ENCODE measurements at regions not wholly inside any gene's neighbourhood (a gene's known extent, or its start where the extent isn't known, plus 50 kb on each side); places are given as distances from the start of the nearest gene placed in this dataset.

DNA sequence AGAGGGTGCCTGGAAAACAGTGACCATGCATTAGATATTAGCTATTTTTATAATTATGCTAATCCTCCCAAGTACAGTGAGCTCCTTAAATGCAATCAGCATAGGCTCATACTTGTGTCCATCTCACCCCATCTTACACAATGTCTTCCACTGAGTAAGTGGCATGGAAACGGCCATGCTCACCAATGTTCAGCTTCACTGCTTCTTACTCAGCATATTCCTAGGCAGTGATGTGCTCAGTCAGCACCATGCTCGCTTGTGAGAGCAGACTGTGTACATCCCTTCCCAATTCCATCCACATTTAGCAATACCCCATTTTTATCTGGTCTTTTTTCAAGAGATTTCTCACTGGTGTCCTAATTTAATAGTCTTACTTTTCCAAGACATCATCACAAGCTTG, 454.8 kb upstream of the SOX9 start:
- DNase-seq = no peak

- DNase-seq = no peak
Measured at GRCh38 chr17:71667661-71668060, 453.2 kb upstream of the SOX9 start.

GRCh38 chr17:71668807-71669206, 452.0 kb upstream of the SOX9 start:
- no peak for DNase-seq

- DNase-seq = no peak
Measured at GRCh38 chr17:71677439-71677838, 443.4 kb upstream of the SOX9 start.

DNA sequence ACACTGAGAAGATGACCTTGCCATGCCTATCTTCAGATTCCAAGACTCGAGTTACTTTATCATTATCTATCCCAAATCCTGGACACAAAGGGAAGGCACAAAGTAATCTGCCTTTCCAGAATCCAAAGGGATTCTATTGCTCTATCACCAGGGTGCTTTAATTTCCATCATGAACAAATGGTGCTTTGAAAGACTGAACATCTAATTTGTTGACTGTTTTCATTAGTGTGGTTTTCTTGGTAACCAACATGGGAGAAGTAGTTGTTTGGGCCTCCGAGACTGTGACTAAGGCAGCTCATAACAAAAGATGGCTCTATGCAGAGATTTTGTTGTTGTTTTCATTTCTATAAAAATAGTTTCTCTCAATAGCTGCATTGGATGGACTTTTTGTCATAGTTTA, 441.0 kb upstream of the SOX9 start:
- no peak for DNase-seq

- no peak for DNase-seq
Measured at GRCh38 chr17:71681427-71682173, 439.2 kb upstream of the SOX9 start.

- no peak for DNase-seq
Measured at GRCh38 chr17:71682174-71682494, 438.7 kb upstream of the SOX9 start.

GRCh38 chr17:71689782-71690181, 431.0 kb upstream of the SOX9 start:
- no peak for DNase-seq

DNA sequence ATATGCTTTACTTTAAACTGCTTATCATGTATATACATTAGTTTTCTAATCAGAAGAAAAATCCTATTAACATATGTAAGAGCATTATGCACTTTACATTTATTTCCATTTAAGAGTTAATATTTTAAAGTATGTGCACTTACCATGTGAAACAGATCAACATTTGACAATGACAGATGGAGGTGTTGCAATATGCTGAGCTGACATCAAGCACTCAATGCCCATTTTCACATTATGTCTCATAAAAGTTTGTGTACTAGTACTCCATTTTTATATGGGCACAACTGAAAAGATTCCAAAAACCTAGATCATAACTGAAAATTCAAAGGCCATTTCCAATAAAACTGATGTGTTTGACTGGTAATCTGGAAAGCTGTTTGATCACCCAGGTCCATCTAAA, 420.9 kb upstream of the SOX9 start:
- DNase-seq = no peak

- DNase-seq = no peak
Measured at GRCh38 chr17:71703701-71704100, 417.1 kb upstream of the SOX9 start.

- no peak for DNase-seq
Measured at GRCh38 chr17:71709271-71709890, 411.4 kb upstream of the SOX9 start.

GRCh38 chr17:71709946-71710345, 410.9 kb upstream of the SOX9 start:
- DNase-seq = no peak

GRCh38 chr17:71710816-71711215, 410.0 kb upstream of the SOX9 start:
- DNase-seq = no peak

DNA sequence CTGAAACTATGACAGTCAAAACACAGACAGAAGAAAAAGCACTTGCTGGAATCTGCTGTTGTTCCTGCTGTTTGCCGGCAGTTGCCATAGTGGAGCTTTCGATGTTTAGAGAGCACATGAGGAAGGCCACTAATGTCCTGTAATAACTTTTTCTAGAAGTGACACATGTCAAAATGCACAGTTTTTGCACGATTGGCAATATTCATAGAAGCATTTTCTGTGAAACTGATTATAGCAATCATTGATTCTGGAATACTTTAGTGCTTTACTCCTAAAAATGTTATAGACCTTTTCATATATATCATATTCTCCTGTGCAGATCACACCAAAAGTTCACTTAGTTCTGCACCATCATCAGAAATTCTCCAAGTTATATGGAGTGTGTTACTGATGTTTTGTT, 407.0 kb upstream of the SOX9 start:
- no peak for DNase-seq

DNA sequence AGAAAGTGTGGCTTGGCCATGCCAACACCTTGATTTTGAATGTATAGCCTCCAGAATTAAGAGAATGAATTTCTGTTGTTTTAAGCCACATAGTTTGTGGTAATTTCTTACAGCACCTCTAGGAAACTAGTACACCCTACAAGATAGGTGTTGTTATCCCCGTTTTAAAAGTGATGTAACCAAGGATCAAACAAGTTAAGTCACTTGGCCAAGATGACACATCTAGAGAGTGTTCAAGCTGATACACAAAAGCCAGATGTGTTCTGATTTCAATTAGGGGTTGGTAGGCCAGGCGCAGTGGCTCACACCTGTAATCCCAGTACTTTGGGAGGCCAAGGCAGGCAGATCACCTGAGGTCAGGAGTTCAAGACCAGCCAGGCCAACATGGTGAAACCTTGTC, 396.5 kb upstream of the SOX9 start:
- no peak for DNase-seq

DNA sequence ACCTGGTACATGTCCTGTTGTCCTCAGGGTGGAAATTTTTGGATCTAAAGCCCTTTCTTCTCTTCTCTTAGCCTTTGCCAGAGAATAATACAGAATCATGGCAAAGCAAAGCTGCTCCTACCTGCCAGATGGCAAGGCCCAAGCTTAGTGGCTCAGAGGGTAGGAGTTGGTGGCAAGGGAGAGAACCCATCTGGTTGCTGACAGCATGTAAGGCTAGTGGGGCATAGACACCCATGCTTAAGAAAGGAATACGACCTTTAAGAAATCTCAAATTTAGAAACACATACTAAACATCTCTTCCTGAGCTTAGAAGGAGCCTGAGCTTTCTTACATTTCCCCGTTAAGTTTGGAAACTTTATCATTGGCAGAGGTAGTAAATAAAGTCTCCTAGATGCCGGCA, 395.0 kb upstream of the SOX9 start:
- DNase-seq = no peak

DNA sequence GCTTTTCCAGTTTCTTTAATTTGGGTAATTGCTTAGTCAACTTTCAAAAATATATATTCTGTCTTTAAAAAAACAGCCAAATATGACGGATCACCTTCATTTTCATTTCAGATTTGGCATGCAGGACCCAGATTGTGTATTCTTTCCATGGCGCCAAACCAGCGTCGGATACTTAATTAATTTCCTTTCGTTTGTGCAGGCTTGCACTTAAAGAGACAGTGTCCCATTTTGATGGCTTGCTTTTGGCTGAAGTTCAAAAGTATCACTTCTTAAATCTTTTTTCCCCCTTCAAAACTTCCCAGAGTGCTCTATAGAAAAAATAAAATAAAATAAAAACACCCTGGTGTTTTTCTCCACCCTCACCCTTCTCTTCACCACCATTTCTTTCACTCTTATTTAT, 394.5 kb upstream of the SOX9 start:
- DNase-seq = no peak

DNA sequence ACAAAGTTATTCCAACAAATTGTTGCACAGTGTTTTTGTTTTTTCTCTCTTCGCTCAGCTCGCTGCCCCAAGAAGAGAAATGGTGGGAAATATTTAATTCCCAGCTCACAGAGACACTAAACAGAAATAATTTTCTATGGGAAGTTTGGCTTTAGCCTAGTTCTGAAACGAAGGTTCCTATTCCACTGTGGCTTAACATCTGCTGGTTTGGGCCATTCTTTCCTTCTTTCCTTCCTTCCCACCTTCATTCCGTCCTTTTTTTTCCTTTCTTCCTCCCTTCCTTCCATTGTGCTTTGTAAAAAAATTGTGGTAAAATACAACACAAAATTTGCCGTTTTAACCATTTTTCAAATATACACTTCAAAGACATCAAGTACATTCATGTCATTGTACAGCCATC, 393.5 kb upstream of the SOX9 start:
- no peak for DNase-seq

DNA sequence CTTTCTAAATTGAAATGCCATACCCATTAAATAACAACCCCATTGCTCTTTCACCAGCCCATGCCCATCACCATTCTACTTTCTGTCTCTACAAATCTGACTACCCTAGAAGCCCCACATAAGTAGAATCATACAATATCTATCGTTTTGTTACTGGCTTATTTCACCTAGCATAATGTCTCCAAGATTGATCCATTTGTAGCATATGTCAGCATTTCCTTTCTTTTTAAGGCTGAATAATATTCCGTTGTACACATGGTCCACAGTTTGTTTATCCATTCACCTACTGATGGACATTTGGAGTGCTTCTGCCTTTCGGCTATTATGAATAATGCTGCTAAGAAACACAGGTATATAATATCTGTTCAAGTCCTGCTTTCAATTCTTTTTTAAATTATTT, 393.1 kb upstream of the SOX9 start:
- no peak for DNase-seq

- DNase-seq = no peak
Measured at GRCh38 chr17:71730871-71731270, 389.9 kb upstream of the SOX9 start.

DNA sequence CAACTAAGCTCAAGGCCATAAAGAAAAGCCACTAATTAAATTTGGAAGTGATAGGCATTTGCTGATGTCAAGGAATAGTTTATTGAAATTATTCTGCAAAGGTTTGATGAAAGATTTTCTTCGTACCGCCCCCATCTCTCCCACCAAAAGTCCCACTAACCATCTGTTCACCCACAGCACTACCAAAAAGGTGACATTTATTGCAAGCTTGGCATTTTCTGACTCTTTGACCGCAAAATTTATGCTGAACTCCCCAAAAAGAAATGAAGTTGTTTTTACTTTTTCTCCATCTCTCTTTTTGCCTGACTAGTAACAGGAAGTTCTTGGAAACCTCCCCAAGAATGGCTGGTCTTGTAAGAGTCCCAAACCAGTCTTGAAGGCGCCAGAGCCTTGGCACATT, 384.9 kb upstream of the SOX9 start:
- DNase-seq = no peak

DNA sequence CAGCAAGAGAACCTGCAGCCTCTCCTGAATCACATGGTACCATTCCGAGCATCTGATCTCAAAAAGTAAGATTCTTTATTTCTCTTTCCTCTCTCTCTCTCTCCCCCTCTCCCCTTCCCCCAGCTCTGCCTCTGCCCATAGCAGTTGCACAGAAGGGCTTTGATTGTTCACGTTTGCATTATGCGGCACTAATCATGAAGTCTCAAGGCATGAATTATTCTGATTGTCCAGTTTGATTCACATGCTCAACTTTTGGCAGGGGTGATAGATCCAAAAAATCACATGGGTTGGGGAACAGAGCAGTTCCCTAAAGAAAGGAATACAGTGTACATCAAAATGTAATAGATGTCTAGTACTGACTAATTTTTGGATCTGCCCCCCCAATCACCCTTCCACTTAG, 380.0 kb upstream of the SOX9 start:
- no peak for DNase-seq

GRCh38 chr17:71741836-71742235, 379.0 kb upstream of the SOX9 start:
- DNase-seq = no peak

DNA sequence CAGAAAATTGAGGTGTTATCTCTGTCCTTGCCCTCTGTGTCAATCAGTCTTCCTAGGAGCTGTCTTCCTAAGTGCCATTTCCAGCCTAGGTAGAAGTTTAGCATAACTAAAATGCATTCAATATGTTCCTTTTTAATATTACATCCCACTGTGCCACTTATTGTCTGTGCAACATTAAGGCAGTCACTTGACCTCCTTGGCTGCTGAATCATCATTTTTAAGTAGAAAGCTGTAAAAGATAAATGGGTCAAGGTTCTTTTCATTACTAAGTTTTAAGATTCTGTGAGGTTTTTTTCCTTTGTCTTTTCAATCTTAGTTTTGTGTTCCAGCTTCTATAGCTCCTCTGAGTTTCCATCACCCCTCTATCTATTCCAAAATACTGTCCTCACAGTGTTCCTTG, 371.9 kb upstream of the SOX9 start:
- DNase-seq = no peak

GRCh38 chr17:71753070-71753469, 367.8 kb upstream of the SOX9 start:
- no peak for DNase-seq
